Right lobe of liver (tissue), 4 donors: ENCODE measurements at regions not wholly inside any gene's neighbourhood (a gene's known extent, or its start where the extent isn't known, plus 50 kb on each side); places are given as distances from the start of the nearest gene placed in this dataset.

Experiments
- POLR2A ChIP-seq: fragments of 450-650 bp; IDR thresholded peaks from one replicate; pipeline ENCODE4 v1.6.1; 2017; ENCODE audit warnings: antibody characterized with exemption, mild to moderate bottlenecking
- TF ChIP-seq, protein P1 (sequence below), 4 donors: fragments of 200-600 bp in 3 of 4; fragments of 450-650 bp in 1 of 4; IDR thresholded peaks; one replicate each; pipeline versions ENCODE4 v1.5.1 to v1.8.0; 2016 to 2022; ENCODE audit warnings: antibody characterized with exemption in 4 of 4, mild to moderate bottlenecking in 2 of 4
- donor health status: DM: no; HTN: no; CAD: no.
- donor health status: DM: no; HTN: no; CAD: no.
- donor health status: DM: no; HTN: yes; CAD: no.

DNA sequence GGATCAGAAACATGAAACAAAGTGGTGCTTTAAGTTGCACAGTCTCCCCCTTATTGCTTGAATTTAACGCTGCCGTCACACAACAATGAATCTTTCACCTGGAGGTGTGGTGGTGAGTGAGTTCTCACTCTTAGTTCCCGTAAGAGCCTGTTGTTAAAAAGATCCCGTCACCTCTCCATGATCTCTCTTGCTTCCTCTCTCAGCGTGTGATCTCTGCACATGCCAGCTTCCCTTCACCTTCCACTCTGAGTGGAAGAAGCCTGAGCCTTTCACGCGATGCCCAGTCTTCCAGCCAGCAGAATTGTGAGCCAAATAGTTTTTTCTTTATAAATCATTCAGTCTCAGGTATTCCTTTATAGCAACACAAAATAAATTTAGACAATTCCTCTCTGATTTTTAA lies 136.7 kb upstream of the CHL1 start:
- TF ChIP-seq, protein P1, sequence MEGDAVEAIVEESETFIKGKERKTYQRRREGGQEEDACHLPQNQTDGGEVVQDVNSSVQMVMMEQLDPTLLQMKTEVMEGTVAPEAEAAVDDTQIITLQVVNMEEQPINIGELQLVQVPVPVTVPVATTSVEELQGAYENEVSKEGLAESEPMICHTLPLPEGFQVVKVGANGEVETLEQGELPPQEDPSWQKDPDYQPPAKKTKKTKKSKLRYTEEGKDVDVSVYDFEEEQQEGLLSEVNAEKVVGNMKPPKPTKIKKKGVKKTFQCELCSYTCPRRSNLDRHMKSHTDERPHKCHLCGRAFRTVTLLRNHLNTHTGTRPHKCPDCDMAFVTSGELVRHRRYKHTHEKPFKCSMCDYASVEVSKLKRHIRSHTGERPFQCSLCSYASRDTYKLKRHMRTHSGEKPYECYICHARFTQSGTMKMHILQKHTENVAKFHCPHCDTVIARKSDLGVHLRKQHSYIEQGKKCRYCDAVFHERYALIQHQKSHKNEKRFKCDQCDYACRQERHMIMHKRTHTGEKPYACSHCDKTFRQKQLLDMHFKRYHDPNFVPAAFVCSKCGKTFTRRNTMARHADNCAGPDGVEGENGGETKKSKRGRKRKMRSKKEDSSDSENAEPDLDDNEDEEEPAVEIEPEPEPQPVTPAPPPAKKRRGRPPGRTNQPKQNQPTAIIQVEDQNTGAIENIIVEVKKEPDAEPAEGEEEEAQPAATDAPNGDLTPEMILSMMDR (IDR thresholded peaks at IDR 0.05): no peak
- no peak for TF ChIP-seq POLR2A
